Thymus (tissue), 11 donors: ENCODE measurements at regions not wholly inside any gene's neighbourhood (a gene's known extent, or its start where the extent isn't known, plus 50 kb on each side); places are given as distances from the start of the nearest gene placed in this dataset.

Experiments
- DNase-seq, 9 donors: peaks; one replicate each; pipeline ENCODE4 v3.0.0-alpha.2; 2013; ENCODE audit warnings: low spot score in 9 of 9, low read depth in 6 of 9, missing footprints in 1 of 9
- H3K27ac ChIP-seq, 2 donors: one replicate each; pipeline ENCODE4 v1.5.1; 2013; ENCODE audit warnings: control low read depth in 1 of 2, low read depth in 1 of 2, low read length in 1 of 2, mild to moderate bottlenecking in 1 of 2, moderate library complexity in 1 of 2
- H3K27me3 ChIP-seq, 2 donors: one replicate each; pipeline ENCODE4 v1.5.1; 2013; ENCODE audit warnings: low read length in 1 of 2; ENCODE audit not compliant: control insufficient read depth in 2 of 2, insufficient read depth in 1 of 2
- H3K36me3 ChIP-seq, 2 donors: one replicate each; pipeline ENCODE4 v1.5.1; 2013; ENCODE audit warnings: low read length in 1 of 2, mild to moderate bottlenecking in 1 of 2, moderate library complexity in 1 of 2; ENCODE audit not compliant: control insufficient read depth in 2 of 2, insufficient read depth in 2 of 2
- H3K4me1 ChIP-seq, 2 donors: one replicate each; pipeline ENCODE4 v1.5.1; 2013; ENCODE audit warnings: low read length in 2 of 2; ENCODE audit not compliant: control insufficient read depth in 2 of 2, insufficient read depth in 2 of 2
- H3K4me3 ChIP-seq, 2 donors: one replicate each; pipeline ENCODE4 v1.5.1; 2013; ENCODE audit warnings: low read length in 2 of 2, control low read depth in 1 of 2, mild to moderate bottlenecking in 1 of 2
- H3K9me3 ChIP-seq, 2 donors: one replicate each; pipeline ENCODE4 v1.5.1; 2013; ENCODE audit warnings: low read length in 1 of 2, mild to moderate bottlenecking in 1 of 2; ENCODE audit not compliant: control insufficient read depth in 2 of 2, insufficient read depth in 1 of 2
- WGBS: extraction: QIAGEN DNeasy Blood & Tissue Kit; methylation state at CpG from one replicate; pipeline ENCODE4 v1.1.7; 2013; 5-methylcytosine and 5-hydroxymethylcytosine counted together
- donor health status: healthy.

- Histone ChIP-seq H3K9me3 (no peaks in the 10 kb centered on the region), H3K4me1 (peaks cover 19 to 63% of the 10 kb centered on the region in 2 donors), H3K36me3 (no peaks in the 10 kb centered on the region), H3K27ac (no peak overlapping the region), H3K27me3 (no peaks in the 10 kb centered on the region), H3K4me3 (no peak overlapping the region)
- no peak for DNase-seq
- WGBS: 93% methylated on average over 13 of the region's 13 CpGs
These were observed 807.6 kb downstream of the UQCRFS1 start for GRCh38 chr19:28405346-28405742.

- no peak for DNase-seq
- Histone ChIP-seq H3K9me3 (no peaks in the 10 kb centered on the region), H3K4me3 (no peak overlapping the region), H3K27ac (no peak overlapping the region), H3K36me3 (no peaks in the 10 kb centered on the region), H3K4me1 (peaks cover 21 to 67% of the 10 kb centered on the region in 2 donors), H3K27me3 (no peaks in the 10 kb centered on the region)
- WGBS: 75% methylated on average over 4 of the region's 4 CpGs
These were observed 808.5 kb downstream of the UQCRFS1 start for GRCh38 chr19:28404472-28404871.

- WGBS: 84% methylated on average over 8 of the region's 8 CpGs
- no peak for DNase-seq
These were observed 809.3 kb downstream of the UQCRFS1 start for GRCh38 chr19:28403690-28404089.

GRCh38 chr19:28402701-28403290 lies 810.2 kb downstream of the UQCRFS1 start:
- H3K9me3 ChIP-seq: no peaks in the 10 kb centered on the region
- H3K4me3 ChIP-seq: no peak overlapping the region
- peaks cover 17 to 52% of the 10 kb centered on the region in 2 donors for H3K4me1 ChIP-seq
- no peak for DNase-seq
- H3K36me3 ChIP-seq: no peaks in the 10 kb centered on the region
- H3K27ac ChIP-seq: peak overlapping the region in 1 of 2 donors; percentile 83
- H3K27me3 ChIP-seq: no peaks in the 10 kb centered on the region
- 85% methylated on average over 13 of the region's 13 CpGs for WGBS

More at GRCh38 chr19:28403690-28404089, 809.3 kb downstream of the UQCRFS1 start:
- Histone ChIP-seq H3K4me3 (no peak overlapping the region), H3K36me3 (no peaks in the 10 kb centered on the region), H3K27me3 (no peaks in the 10 kb centered on the region), H3K4me1 (peaks cover 18 to 60% of the 10 kb centered on the region in 2 donors), H3K9me3 (no peaks in the 10 kb centered on the region), H3K27ac (no peak overlapping the region)

- 88% methylated on average over 8 of the region's 8 CpGs for WGBS
- no peaks in the 10 kb centered on the region for H3K27me3 ChIP-seq
- H3K4me3 ChIP-seq: no peak overlapping the region
- H3K27ac ChIP-seq: peak overlapping the region in 1 of 2 donors; percentile 83
- peaks cover 17 to 56% of the 10 kb centered on the region in 2 donors for H3K4me1 ChIP-seq
- H3K36me3 ChIP-seq: no peaks in the 10 kb centered on the region
- H3K9me3 ChIP-seq: no peaks in the 10 kb centered on the region
- DNase-seq: no peak
These were observed 811.1 kb downstream of the UQCRFS1 start for GRCh38 chr19:28401739-28402424.

GRCh38 chr19:28400953-28401671 lies 811.8 kb downstream of the UQCRFS1 start:
- Histone ChIP-seq H3K27me3 (no peaks in the 10 kb centered on the region), H3K27ac (peak overlapping the region in 1 of 2 donors; percentile 83), H3K4me3 (no peak overlapping the region), H3K9me3 (no peaks in the 10 kb centered on the region), H3K36me3 (no peaks in the 10 kb centered on the region), H3K4me1 (peaks cover 19 to 59% of the 10 kb centered on the region in 2 donors)
- 97% methylated on average over 5 of the region's 5 CpGs for WGBS
- no peak for DNase-seq

GRCh38 chr19:28399187-28399586 lies 813.8 kb downstream of the UQCRFS1 start:
- no peak overlapping the region for H3K27ac ChIP-seq
- H3K36me3 ChIP-seq: no peaks in the 10 kb centered on the region
- H3K4me1 ChIP-seq: peaks cover 28 to 64% of the 10 kb centered on the region in 2 donors
- H3K9me3 ChIP-seq: no peaks in the 10 kb centered on the region
- no peak overlapping the region for H3K4me3 ChIP-seq
- no peak for DNase-seq
- 97% methylated on average over 1 of the region's 1 CpG for WGBS
- no peaks in the 10 kb centered on the region for H3K27me3 ChIP-seq

- no peaks in the 10 kb centered on the region for H3K36me3 ChIP-seq
- H3K27ac ChIP-seq: no peak overlapping the region
- no peak overlapping the region for H3K4me3 ChIP-seq
- H3K4me1 ChIP-seq: peaks cover 33 to 62% of the 10 kb centered on the region in 2 donors
- no peak for DNase-seq
- H3K9me3 ChIP-seq: no peaks in the 10 kb centered on the region
- H3K27me3 ChIP-seq: no peaks in the 10 kb centered on the region
- 96% methylated on average over 5 of the region's 5 CpGs for WGBS
These were observed 815.2 kb downstream of the UQCRFS1 start for GRCh38 chr19:28397800-28398199.

GRCh38 chr19:28397306-28397705 lies 815.6 kb downstream of the UQCRFS1 start:
- WGBS: 94% methylated on average over 10 of the region's 10 CpGs
- peaks cover 36 to 62% of the 10 kb centered on the region in 2 donors for H3K4me1 ChIP-seq
- no peak for DNase-seq

More at GRCh38 chr19:28397306-28397705, 815.6 kb downstream of the UQCRFS1 start:
- H3K36me3 ChIP-seq: no peaks in the 10 kb centered on the region
- no peak overlapping the region for H3K27ac ChIP-seq
- H3K4me3 ChIP-seq: no peak overlapping the region
- no peaks in the 10 kb centered on the region for H3K9me3 ChIP-seq
- no peaks in the 10 kb centered on the region for H3K27me3 ChIP-seq
